CD4-positive, alpha-beta T cell treated with Interleukin-1 beta for 1 hour (primary cell): ENCODE measurements at regions not wholly inside any gene's neighbourhood (a gene's known extent, or its start where the extent isn't known, plus 50 kb on each side); places are given as distances from the start of the nearest gene placed in this dataset.
"Not testable (repeated sequence)": the region's sequence is repeated elsewhere in the genome, so short reads cannot be mapped to it uniquely, and the experiment has no call there.

Experiments used
- DNase-seq, 2 donors: peaks; one replicate each; pipeline ENCODE4 v3.0.0-alpha.2; 2020 to 2022

GRCh38 chr4:81617545-81617944 lies 145.8 kb upstream of the RASGEF1B start:
- DNase-seq = no peak

GRCh38 chr4:81611221-81611620 lies 139.5 kb upstream of the RASGEF1B start:
- DNase-seq = no peak

GRCh38 chr4:81609844-81610243 lies 138.1 kb upstream of the RASGEF1B start:
- DNase-seq = no peak

DNA sequence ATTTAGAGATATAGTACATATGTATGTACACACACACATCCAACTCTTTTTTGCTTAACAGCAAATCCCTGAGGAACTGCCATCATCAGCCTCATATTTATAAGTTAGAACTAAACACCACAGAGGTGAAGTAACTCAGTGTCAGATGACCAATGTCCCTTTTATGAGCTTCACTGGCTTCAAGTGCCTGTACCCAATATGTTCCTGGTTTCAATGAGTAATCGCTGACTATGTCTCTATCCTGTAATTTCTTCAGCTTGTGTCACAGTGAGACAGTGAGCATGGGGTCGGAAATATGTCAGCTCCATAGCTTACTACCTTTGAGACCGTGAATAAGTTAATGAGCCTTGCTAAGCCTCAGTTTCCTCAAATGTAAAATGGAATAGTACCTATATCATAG lies 136.2 kb upstream of the RASGEF1B start:
- DNase-seq = no peak

DNA sequence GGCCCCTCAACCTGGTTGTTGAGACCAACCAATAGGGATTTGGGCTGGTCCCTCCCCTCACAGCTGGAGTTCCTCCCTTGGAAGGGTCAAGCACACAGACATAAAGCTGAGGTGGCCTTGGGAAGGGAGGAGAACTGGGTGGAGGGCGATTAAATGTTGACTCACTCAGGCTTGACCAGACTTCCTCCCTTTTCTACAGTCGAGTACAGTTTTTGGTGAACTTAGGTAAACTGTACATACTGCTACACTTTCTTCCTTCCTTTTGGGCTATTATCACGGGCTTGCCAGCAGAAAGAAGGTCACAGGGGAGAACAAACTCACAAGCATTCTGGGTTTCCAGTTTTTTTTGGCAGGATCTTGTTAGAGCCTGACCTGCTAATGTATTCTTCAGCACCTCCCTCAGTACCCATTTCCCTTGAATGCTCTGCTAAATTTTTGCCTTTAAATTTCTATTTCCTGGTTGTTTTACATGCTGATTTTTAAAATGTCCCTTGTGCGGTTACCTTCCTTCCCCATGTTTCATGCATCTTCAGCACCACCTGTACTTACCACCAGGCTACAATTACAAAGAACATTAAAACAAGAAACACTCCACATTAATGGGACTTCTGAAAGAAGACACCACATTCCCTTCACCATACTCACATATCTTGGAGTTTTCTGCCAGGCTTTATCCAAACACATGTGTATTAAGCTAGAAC lies 135.2 kb upstream of the RASGEF1B start:
- peak in 1 of 2 donors; percentile 22 for DNase-seq

- DNase-seq = no peak
Measured at GRCh38 chr4:81606166-81606565, 134.5 kb upstream of the RASGEF1B start.

- DNase-seq = peak in 1 of 2 donors; percentile 22
Measured at GRCh38 chr4:81605271-81605670, 133.6 kb upstream of the RASGEF1B start.

- no peak for DNase-seq
Measured at GRCh38 chr4:81604683-81605218, 133.0 kb upstream of the RASGEF1B start.

GRCh38 chr4:81602854-81603253 lies 131.1 kb upstream of the RASGEF1B start:
- no peak for DNase-seq

- no peak for DNase-seq
Measured at GRCh38 chr4:81601358-81601694, 129.6 kb upstream of the RASGEF1B start.

- DNase-seq = no peak
Measured at GRCh38 chr4:81600520-81601357, 129.0 kb upstream of the RASGEF1B start.

DNA sequence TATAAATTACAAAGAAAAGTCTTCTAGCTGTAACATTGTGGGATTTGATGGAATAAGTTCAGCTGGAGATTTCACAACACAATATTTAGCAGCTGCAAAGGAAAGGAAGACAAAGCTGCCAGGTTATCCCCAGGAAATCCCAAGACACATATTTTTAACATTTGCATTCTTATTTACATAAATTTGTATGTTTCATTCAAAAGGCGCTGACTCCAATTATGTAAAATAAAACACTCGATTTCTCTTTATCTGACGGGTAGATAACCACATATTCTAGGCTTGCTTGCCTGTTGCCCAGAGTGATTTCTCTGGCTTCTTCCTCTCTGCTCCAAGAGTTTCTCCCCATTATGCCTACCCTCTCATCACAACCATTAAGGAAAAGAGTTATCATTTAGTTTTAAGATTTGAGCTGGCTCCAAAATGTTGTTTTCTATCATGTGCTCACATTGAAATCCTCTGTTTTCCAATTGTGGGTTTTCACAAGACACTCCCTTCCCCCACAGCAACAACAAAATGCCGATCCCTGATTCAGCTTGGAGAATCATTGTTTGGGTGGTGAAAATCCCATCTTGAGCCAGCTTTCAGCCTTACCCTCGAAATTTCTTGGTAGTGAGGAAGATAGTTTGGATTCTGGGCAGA lies 128.2 kb upstream of the RASGEF1B start:
- DNase-seq = no peak

DNA sequence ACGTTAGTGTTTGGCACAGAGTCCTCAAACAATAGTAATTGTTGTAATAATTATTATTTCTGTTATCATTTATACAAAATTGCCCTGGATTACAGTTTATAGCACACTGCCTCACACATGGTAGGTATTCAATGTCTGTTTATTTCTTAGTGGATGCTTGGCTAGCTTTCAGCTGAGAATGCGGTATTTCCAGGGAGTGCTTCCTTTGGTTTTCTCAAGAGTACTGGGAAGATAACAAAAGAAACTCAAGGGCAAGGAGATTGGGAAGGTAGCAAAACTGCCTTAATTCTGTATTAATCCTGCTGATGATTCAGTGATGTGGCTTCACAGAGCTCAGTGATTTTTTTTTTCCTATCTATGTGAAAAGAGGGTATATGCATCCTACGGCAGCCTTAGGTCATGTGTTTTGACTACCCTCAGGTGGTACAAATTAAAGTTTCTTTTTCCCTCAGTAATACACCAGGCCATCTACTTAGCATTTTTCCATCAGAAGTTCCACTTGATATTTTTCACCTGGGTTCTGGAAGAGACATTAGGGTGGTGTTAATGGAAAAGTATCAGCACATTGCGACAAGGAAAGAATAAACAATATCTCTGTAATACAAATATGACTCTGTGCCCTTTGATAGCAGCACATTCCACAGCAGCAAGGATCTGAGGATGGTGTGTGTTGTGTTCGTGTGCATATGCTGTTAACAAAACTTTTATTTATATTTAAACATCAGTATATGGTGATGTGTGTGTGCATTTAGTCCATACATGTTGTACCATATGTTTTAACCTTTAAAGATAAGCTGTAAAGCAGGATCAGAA lies 124.3 kb upstream of the RASGEF1B start:
- no peak for DNase-seq

- no peak for DNase-seq
Measured at GRCh38 chr4:81595287-81595686, 123.6 kb upstream of the RASGEF1B start.

DNA sequence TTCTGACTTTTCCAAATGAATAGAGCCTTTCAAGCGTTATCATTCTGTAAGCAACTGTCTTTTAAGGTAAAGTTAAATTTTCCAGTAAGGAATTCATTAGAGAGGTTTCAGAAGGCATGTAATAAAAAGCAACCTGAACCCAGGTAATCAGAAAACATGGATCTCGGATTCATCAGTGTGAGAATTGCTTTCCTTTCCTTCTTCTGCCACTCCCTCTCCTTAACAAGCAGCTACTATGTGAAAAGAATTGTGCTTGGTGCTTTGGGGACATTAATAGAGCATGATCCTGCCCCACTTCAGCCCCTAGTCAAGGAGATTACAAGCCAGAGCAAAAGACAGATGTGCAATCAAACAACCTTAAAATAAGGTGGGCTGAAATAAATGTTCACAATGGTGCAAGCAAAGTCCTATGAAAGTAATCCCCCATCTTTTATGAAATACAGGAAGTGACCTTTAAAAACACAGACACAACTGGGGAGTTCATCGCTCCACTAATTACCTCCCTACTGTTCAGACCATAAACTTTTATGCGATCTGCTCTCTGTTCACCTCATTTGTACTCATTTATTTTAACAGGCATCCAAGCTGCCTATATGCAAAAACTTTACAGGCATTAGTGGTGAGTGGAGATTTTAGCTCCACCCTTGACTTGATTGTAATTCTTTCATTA lies 122.9 kb upstream of the RASGEF1B start:
- DNase-seq = no peak

- DNase-seq = no peak
Measured at GRCh38 chr4:81592701-81593100, 121.0 kb upstream of the RASGEF1B start.

DNA sequence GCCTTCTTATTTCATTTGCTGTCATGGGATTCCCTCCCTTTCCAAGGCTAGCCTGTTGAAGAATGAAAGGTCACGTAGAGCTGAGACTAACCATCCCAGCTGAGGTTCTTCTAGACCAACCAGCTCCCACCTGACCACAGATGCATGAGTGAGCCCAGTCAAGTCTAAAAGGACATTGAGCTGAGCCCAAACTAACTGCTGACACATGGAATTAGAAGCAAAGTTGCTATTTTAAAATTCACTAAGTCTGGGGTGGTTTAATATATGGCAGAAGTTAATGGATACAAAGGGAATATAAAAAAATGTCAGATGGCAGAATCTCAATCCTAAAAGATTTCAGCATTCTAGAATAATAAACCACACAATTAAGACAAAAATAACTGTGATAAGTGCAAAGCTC lies 118.9 kb upstream of the RASGEF1B start:
- DNase-seq = no peak

GRCh38 chr4:81589262-81589661 lies 117.6 kb upstream of the RASGEF1B start:
- DNase-seq = no peak

GRCh38 chr4:81586706-81587105 lies 115.0 kb upstream of the RASGEF1B start:
- DNase-seq = no peak

DNA sequence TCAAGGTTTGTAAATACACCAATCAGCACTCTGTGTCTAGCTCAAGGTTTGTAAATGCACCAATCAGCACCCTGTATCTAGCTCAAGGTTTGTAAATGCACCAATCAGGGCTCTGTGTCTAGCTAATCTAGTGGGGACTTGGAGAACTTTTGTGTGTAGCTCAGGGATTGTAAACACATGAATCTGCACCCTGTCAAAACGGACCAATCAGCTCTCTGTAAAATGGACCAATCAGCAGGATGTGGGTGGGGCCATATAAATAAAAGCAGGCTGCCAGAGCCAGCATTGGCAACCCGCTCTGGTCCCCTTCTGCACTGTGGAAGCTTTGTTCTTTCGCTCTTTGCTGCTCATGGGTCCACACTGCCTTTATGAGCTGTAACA lies 109.3 kb upstream of the RASGEF1B start:
- not testable (repeated sequence) for DNase-seq

GRCh38 chr4:81580346-81580993 lies 108.8 kb upstream of the RASGEF1B start:
- no peak for DNase-seq

DNA sequence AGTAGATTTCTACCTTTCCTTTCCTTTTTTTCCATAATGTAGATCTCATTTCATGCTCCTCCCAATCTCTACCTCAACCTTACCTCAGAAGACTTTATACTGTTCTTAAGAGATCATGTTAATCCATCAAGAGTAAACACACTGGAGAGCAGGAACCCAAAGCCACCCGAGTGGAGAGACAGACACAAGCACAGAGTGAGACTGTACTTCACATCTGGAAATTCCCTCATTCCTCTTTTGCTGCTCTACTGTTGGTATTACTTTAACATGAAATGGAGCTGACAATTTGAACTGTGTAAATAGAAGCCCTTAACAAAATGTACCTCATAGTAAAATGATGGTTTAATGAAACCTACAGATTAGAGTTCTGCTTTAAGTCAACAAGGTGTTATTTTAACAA lies 105.7 kb upstream of the RASGEF1B start:
- DNase-seq = no peak
